ENCODE measurements at regions not wholly inside any gene's neighbourhood (a gene's known extent, or its start where the extent isn't known, plus 50 kb on each side); places are given as distances from the start of the nearest gene placed in this dataset.
A peak's percentile ranks its signal among the peaks of the same experiment; 100 is the strongest.

DNA sequence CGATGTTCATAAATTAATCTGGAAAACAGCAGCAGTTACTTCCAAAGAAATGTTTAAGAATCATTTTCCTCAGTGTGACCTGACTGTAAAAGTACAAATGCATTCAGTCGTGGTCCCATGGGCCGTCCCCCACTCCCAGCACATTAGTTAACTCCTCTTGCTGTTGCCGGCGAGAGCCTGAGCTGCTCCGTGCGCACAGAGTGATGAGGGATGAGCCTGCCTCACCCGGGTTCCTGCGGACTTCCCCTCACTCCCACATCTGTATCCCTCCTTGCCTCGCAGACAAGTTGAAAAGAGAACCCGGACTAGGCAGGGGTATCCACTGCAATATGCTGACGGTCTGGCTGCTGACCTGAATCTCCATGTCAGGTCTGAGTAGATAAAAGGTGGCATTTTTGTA, 861.7 kb upstream of the NR2F2 start:
- Histone ChIP-seq H3K18ac (ENCODE audit: low read length) (no peak overlapping the region), H4K8ac (ENCODE audit: low read depth, low read length) (no peak overlapping the region), H2BK120ac (ENCODE audit: low read depth, low read length) (no peak overlapping the region), H3K4me2 (ENCODE audit: low read length) (no peak overlapping the region), H3K4ac (ENCODE audit: low read depth, low read length) (no peak overlapping the region), H2BK15ac (replicated peaks; ENCODE audit: low read depth) (no peak overlapping the region), H2BK5ac (ENCODE audit: low read length) (no peak overlapping the region), H3K9ac (ENCODE audit: low read length) (no peak overlapping the region), H3K27ac (ENCODE audit: low read depth, low read length) (no peak overlapping the region), H3K4me1 (ENCODE audit: control insufficient read depth, low read depth, low read length) (no peaks in the 10 kb centered on the region), H3K27me3 (ENCODE audit: insufficient read depth, low read length, poor library complexity) (no peaks in the 10 kb centered on the region), H3K79me1 (ENCODE audit: low read length) (no peaks in the 10 kb centered on the region), H4K5ac (ENCODE audit: low read length) (no peak overlapping the region), H3K4me3 (ENCODE audit: low read length) (no peak overlapping the region), H3K79me2 (ENCODE audit: control insufficient read depth, insufficient read depth, low read length) (no peaks in the 10 kb centered on the region), H3K23ac (ENCODE audit: low read length) (no peak overlapping the region), H2AK5ac (ENCODE audit: low read length) (no peak overlapping the region), H3K56ac (ENCODE audit: low read length) (no peak overlapping the region), H3K36me3 (ENCODE audit: control insufficient read depth, insufficient read depth, low read length) (no peaks in the 10 kb centered on the region)
- no CpG with 5 or more reads among the region's 12 CpGs for WGBS (ENCODE audit: extremely low coverage, insufficient coverage, low lambda C conversion rate)
- no peak for DNase-seq

DNA sequence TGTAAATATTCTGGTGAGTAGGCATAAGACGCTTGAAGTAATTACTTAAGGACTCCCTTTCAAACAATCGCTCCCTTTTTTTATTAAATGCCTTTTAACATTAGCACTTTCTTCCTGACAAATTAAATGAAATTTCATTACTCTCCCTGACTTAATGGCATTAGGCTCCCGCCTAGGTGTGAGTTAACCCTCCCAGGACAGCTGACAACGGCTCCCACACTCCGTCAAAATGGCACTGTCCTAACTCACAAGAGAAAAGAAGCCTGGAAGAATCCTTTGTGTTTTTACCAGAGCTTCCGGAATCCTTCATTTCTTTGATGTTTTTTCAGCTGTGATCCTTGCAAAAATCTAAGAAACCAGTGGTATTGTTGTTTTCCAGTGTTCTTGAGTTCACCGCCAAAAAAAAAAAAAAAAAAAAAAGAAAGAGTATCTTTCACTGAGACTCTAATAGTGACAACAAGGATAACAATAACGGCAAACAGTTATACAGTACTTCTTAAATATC, 861.0 kb upstream of the NR2F2 start:
- Histone ChIP-seq H3K56ac (ENCODE audit: low read length) (no peak overlapping the region), H2BK15ac (replicated peaks; ENCODE audit: low read depth) (no peak overlapping the region), H3K27me3 (ENCODE audit: insufficient read depth, low read length, poor library complexity) (no peaks in the 10 kb centered on the region), H3K36me3 (ENCODE audit: control insufficient read depth, insufficient read depth, low read length) (no peaks in the 10 kb centered on the region), H3K79me1 (ENCODE audit: low read length) (no peaks in the 10 kb centered on the region), H3K79me2 (ENCODE audit: control insufficient read depth, insufficient read depth, low read length) (no peaks in the 10 kb centered on the region), H2BK120ac (ENCODE audit: low read depth, low read length) (no peak overlapping the region), H4K8ac (ENCODE audit: low read depth, low read length) (no peak overlapping the region), H2AK5ac (ENCODE audit: low read length) (no peak overlapping the region), H3K4me1 (ENCODE audit: control insufficient read depth, low read depth, low read length) (no peaks in the 10 kb centered on the region), H2BK5ac (ENCODE audit: low read length) (no peak overlapping the region), H3K4ac (ENCODE audit: low read depth, low read length) (no peak overlapping the region), H3K27ac (ENCODE audit: low read depth, low read length) (no peak overlapping the region), H3K4me2 (ENCODE audit: low read length) (no peak overlapping the region), H4K5ac (ENCODE audit: low read length) (no peak overlapping the region), H3K4me3 (ENCODE audit: low read length) (no peak overlapping the region), H3K9ac (ENCODE audit: low read length) (no peak overlapping the region), H3K23ac (ENCODE audit: low read length) (no peak overlapping the region), H3K18ac (ENCODE audit: low read length) (no peak overlapping the region)
- WGBS (ENCODE audit: extremely low coverage, insufficient coverage, low lambda C conversion rate): no CpG with 5 or more reads among the region's 8 CpGs
- DNase-seq: no peak

DNA sequence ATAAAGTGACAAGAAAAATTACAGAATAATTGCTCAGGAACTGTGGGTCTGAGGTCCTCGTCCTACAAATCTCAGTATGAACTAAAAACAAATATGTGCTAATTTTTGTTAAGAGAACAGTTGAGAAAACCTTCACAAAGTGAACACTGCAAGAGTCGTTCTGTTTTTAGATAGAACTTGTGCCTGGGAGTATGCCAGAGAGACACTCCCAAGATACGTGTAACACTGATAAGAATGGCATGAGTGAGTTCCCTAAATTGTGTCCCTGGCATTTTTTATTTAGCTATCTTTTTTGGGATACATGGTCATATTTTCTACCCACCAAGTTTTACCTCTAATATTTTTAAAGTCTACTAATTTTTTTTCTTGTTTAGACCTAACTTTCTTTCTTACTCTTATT, 860.0 kb upstream of the NR2F2 start:
- no CpG with 5 or more reads among the region's 3 CpGs for WGBS (ENCODE audit: extremely low coverage, insufficient coverage, low lambda C conversion rate)
- Histone ChIP-seq H4K8ac (ENCODE audit: low read depth, low read length) (no peak overlapping the region), H2AK5ac (ENCODE audit: low read length) (no peak overlapping the region)

DNA sequence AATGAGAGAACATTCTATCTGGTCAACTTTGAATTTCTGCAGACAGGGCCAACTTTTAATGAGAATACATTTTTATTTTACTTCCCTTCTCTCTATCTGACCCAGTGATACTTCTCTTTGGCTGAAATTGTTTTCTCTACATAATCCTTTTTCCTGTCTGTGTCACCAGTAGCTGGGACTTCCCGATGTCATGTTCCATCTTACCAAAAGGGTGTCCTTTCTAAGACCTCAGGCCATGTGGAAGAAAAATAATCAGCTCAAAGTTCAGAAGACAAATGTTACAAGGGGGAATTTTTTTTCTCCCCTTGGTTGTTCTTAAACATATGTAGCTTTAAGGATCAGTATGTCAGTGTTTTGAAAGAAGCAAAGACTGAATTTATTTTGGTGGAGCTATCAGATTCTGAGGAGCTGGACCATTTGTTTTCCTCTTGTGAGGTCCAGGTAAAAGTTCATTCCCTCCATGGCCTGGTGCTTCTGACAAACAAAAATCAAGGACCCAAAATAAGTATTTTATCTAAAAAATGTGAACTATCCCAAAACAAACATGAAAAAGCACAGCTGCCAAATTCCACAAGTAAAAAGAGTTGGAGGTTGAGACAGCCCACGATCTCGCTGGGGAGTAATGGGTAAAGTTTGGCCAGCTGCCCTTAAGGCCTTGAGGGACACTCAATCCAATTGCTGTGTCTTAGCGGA, 859.4 kb upstream of the NR2F2 start:
- WGBS (ENCODE audit: extremely low coverage, insufficient coverage, low lambda C conversion rate): no CpG with 5 or more reads among the region's 4 CpGs
- Histone ChIP-seq H2BK120ac (ENCODE audit: low read depth, low read length) (no peak overlapping the region), H3K4me1 (ENCODE audit: control insufficient read depth, low read depth, low read length) (no peaks in the 10 kb centered on the region), H3K27ac (ENCODE audit: low read depth, low read length) (no peak overlapping the region), H3K79me1 (ENCODE audit: low read length) (no peaks in the 10 kb centered on the region), H3K56ac (ENCODE audit: low read length) (no peak overlapping the region), H2BK5ac (ENCODE audit: low read length) (no peak overlapping the region), H3K27me3 (ENCODE audit: insufficient read depth, low read length, poor library complexity) (no peaks in the 10 kb centered on the region), H3K4me2 (ENCODE audit: low read length) (no peak overlapping the region), H2BK15ac (replicated peaks; ENCODE audit: low read depth) (no peak overlapping the region), H4K8ac (ENCODE audit: low read depth, low read length) (no peak overlapping the region), H3K4me3 (ENCODE audit: low read length) (no peak overlapping the region), H4K5ac (ENCODE audit: low read length) (no peak overlapping the region), H2AK5ac (ENCODE audit: low read length) (no peak overlapping the region), H3K9ac (ENCODE audit: low read length) (no peak overlapping the region), H3K4ac (ENCODE audit: low read depth, low read length) (no peak overlapping the region), H3K23ac (ENCODE audit: low read length) (no peak overlapping the region), H3K79me2 (ENCODE audit: control insufficient read depth, insufficient read depth, low read length) (no peaks in the 10 kb centered on the region), H3K18ac (ENCODE audit: low read length) (no peak overlapping the region), H3K36me3 (ENCODE audit: control insufficient read depth, insufficient read depth, low read length) (no peaks in the 10 kb centered on the region)
- DNase-seq: peak; percentile 34

More for the DNA sequence above, 860.0 kb upstream of the NR2F2 start:
- H3K4me2 ChIP-seq (ENCODE audit: low read length): no peak overlapping the region
- H3K79me1 ChIP-seq (ENCODE audit: low read length): no peaks in the 10 kb centered on the region
- H3K56ac ChIP-seq (ENCODE audit: low read length): no peak overlapping the region
- no peak overlapping the region for H2BK15ac ChIP-seq (replicated peaks; ENCODE audit: low read depth)
- H3K27me3 ChIP-seq (ENCODE audit: insufficient read depth, low read length, poor library complexity): no peaks in the 10 kb centered on the region
- no peaks in the 10 kb centered on the region for H3K79me2 ChIP-seq (ENCODE audit: control insufficient read depth, insufficient read depth, low read length)
- H3K9ac ChIP-seq (ENCODE audit: low read length): no peak overlapping the region
- no peak overlapping the region for H3K4me3 ChIP-seq (ENCODE audit: low read length)
- H3K4ac ChIP-seq (ENCODE audit: low read depth, low read length): no peak overlapping the region
- no peak for DNase-seq
- no peaks in the 10 kb centered on the region for H3K36me3 ChIP-seq (ENCODE audit: control insufficient read depth, insufficient read depth, low read length)
- no peak overlapping the region for H2BK120ac ChIP-seq (ENCODE audit: low read depth, low read length)
- no peak overlapping the region for H3K27ac ChIP-seq (ENCODE audit: low read depth, low read length)
- H3K18ac ChIP-seq (ENCODE audit: low read length): no peak overlapping the region
- no peak overlapping the region for H4K5ac ChIP-seq (ENCODE audit: low read length)
- H3K4me1 ChIP-seq (ENCODE audit: control insufficient read depth, low read depth, low read length): no peaks in the 10 kb centered on the region
- H2BK5ac ChIP-seq (ENCODE audit: low read length): no peak overlapping the region
- H3K23ac ChIP-seq (ENCODE audit: low read length): no peak overlapping the region

DNA sequence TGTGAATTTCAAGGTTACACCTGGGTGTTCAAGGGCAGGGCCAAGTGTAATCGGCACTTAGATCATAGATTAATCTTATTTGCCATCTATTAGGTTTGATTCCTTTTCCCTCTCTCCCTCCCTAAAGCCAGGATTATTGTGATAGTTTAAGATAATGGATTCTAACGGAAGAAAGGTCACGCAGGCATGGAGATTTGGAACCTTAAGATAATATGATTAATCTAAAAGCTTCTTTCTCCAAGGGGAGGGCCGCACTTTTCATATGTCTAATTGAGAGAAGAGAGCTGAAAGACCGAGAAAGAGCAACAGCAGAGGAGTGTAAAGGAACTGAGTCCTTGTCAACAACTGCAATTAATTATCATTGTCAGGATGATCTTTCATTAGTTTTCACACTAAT, 858.8 kb upstream of the NR2F2 start:
- Histone ChIP-seq H3K4me2 (ENCODE audit: low read length) (no peak overlapping the region), H3K27me3 (ENCODE audit: insufficient read depth, low read length, poor library complexity) (no peaks in the 10 kb centered on the region), H3K27ac (ENCODE audit: low read depth, low read length) (no peak overlapping the region), H3K56ac (ENCODE audit: low read length) (no peak overlapping the region), H3K18ac (ENCODE audit: low read length) (no peak overlapping the region), H3K4ac (ENCODE audit: low read depth, low read length) (no peak overlapping the region), H3K79me1 (ENCODE audit: low read length) (no peaks in the 10 kb centered on the region), H4K8ac (ENCODE audit: low read depth, low read length) (no peak overlapping the region), H2BK15ac (replicated peaks; ENCODE audit: low read depth) (no peak overlapping the region), H3K79me2 (ENCODE audit: control insufficient read depth, insufficient read depth, low read length) (no peaks in the 10 kb centered on the region), H2AK5ac (ENCODE audit: low read length) (no peak overlapping the region), H3K23ac (ENCODE audit: low read length) (no peak overlapping the region), H3K4me1 (ENCODE audit: control insufficient read depth, low read depth, low read length) (no peaks in the 10 kb centered on the region), H3K9ac (ENCODE audit: low read length) (no peak overlapping the region), H3K4me3 (ENCODE audit: low read length) (no peak overlapping the region), H4K5ac (ENCODE audit: low read length) (no peak overlapping the region), H2BK5ac (ENCODE audit: low read length) (no peak overlapping the region), H3K36me3 (ENCODE audit: control insufficient read depth, insufficient read depth, low read length) (no peaks in the 10 kb centered on the region), H2BK120ac (ENCODE audit: low read depth, low read length) (no peak overlapping the region)
- WGBS (ENCODE audit: extremely low coverage, insufficient coverage, low lambda C conversion rate): no CpG with 5 or more reads among the region's 5 CpGs
- no peak for DNase-seq

DNA sequence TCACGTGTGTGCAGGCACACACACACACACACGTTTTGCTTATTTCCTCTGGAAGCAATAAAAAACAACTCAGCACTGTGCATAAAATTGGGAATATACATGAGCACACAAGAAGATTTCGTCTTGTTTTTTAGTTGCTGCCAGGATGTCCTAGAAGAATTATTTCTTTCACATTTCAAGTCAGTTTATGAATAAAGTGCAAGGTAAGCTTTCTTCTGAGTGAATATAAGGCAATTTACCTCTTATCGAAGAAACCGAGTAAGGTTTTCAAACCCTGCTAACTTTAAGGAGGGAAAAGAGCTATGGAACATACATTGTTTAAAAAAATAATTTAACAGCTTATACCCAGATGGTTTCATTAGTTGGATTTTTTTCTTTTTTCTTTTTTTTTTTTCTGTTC, 855.4 kb upstream of the NR2F2 start:
- no peak overlapping the region for H3K9ac ChIP-seq (ENCODE audit: low read length)

More for the DNA sequence above, 855.4 kb upstream of the NR2F2 start:
- no peak overlapping the region for H2BK120ac ChIP-seq (ENCODE audit: low read depth, low read length)
- H3K4me3 ChIP-seq (ENCODE audit: low read length): no peak overlapping the region
- H3K36me3 ChIP-seq (ENCODE audit: control insufficient read depth, insufficient read depth, low read length): no peaks in the 10 kb centered on the region
- no peak overlapping the region for H3K4ac ChIP-seq (ENCODE audit: low read depth, low read length)
- H2BK5ac ChIP-seq (ENCODE audit: low read length): no peak overlapping the region
- no peak overlapping the region for H3K18ac ChIP-seq (ENCODE audit: low read length)
- no peak overlapping the region for H3K56ac ChIP-seq (ENCODE audit: low read length)
- H3K23ac ChIP-seq (ENCODE audit: low read length): no peak overlapping the region
- H3K27ac ChIP-seq (ENCODE audit: low read depth, low read length): no peak overlapping the region
- WGBS (ENCODE audit: extremely low coverage, insufficient coverage, low lambda C conversion rate): no CpG with 5 or more reads among the region's 5 CpGs
- H3K27me3 ChIP-seq (ENCODE audit: insufficient read depth, low read length, poor library complexity): no peaks in the 10 kb centered on the region
- no peak overlapping the region for H2BK15ac ChIP-seq (replicated peaks; ENCODE audit: low read depth)
- H2AK5ac ChIP-seq (ENCODE audit: low read length): no peak overlapping the region
- H4K8ac ChIP-seq (ENCODE audit: low read depth, low read length): no peak overlapping the region
- no peak overlapping the region for H4K5ac ChIP-seq (ENCODE audit: low read length)
- no peaks in the 10 kb centered on the region for H3K79me1 ChIP-seq (ENCODE audit: low read length)
- no peak overlapping the region for H3K4me2 ChIP-seq (ENCODE audit: low read length)
- H3K4me1 ChIP-seq (ENCODE audit: control insufficient read depth, low read depth, low read length): no peaks in the 10 kb centered on the region
- no peaks in the 10 kb centered on the region for H3K79me2 ChIP-seq (ENCODE audit: control insufficient read depth, insufficient read depth, low read length)
- DNase-seq: no peak
